ENCODE measurements at regions not wholly inside any gene's neighbourhood (a gene's known extent, or its start where the extent isn't known, plus 50 kb on each side); places are given as distances from the start of the nearest gene placed in this dataset.

DNA sequence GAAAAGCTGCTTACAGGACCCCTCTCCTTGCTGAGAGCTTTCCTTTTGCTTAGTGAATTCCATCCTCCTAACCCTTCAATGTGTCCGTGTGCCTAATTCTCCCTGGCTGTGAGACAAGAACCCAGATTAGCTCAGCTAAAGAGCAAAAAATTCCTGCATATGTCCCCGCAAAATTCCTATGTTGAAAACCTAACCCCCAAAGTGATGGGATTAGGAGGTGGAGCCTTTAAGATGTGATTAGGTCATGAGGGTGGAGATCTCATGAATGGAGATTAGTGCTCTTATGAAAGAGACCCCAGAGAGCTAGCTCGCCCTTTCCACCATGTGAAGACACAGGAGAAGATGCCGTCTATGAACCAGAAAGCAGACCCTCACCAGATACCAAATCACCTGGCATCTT lies 503.0 kb upstream of the DIAPH2 start:
- Histone ChIP-seq H3K36me3 (replicated peaks in 1 of 2; ENCODE audit: control insufficient read depth in 1 of 2, insufficient read depth in 2 of 2, low read length in 2 of 2) (no peaks in the 10 kb centered on the region), H3K9ac (ENCODE audit: insufficient read depth, low read depth, low read length) (no peak overlapping the region), H4K20me1 (ENCODE audit: insufficient read depth, low read length) (no peaks in the 10 kb centered on the region), H3K9me3 (ENCODE audit: low read length) (no peaks in the 10 kb centered on the region), H3K4me3 (replicated peaks in 1 of 3; ENCODE audit: insufficient read depth in 1 of 3, low read depth in 2 of 3, low read length in 3 of 3) (no peak overlapping the region), H3K27ac (ENCODE audit: extremely low read length, insufficient read depth, low read length) (no peak overlapping the region), H2AFZ (ENCODE audit: low read length) (no peak overlapping the region), H3K79me2 (ENCODE audit: insufficient read depth, low read length) (no peaks in the 10 kb centered on the region), H3K4me1 (ENCODE audit: insufficient read depth, low read length) (no peaks in the 10 kb centered on the region), H3K4me2 (ENCODE audit: low read depth, low read length) (no peak overlapping the region), H3K27me3 (ENCODE audit: control insufficient read depth in 1 of 2, insufficient read depth in 2 of 2, low read length in 2 of 2) (no peaks in the 10 kb centered on the region)
- TF ChIP-seq MIXL1 (CRISPR knock-in tag; IDR thresholded peaks at IDR 0.05) (no peak), ZNF569 (CRISPR knock-in tag; IDR thresholded peaks at IDR 0.05; ENCODE audit: borderline replicate concordance) (no peak), BATF2 (CRISPR knock-in tag; IDR thresholded peaks at IDR 0.05) (no peak), ZNF615 (CRISPR knock-in tag; IDR thresholded peaks at IDR 0.05; ENCODE audit: borderline replicate concordance) (no peak), MLLT10 (CRISPR knock-in tag; IDR thresholded peaks at IDR 0.05) (no peak), HNF4A (CRISPR knock-in tag; IDR thresholded peaks at IDR 0.05) (no peak), ZNF660 (CRISPR knock-in tag; IDR thresholded peaks at IDR 0.05; ENCODE audit: borderline replicate concordance, low read depth) (no peak), ZNF775 (CRISPR knock-in tag; IDR thresholded peaks at IDR 0.05; ENCODE audit: borderline replicate concordance) (no peak)
- TF ChIP-seq, protein P1, sequence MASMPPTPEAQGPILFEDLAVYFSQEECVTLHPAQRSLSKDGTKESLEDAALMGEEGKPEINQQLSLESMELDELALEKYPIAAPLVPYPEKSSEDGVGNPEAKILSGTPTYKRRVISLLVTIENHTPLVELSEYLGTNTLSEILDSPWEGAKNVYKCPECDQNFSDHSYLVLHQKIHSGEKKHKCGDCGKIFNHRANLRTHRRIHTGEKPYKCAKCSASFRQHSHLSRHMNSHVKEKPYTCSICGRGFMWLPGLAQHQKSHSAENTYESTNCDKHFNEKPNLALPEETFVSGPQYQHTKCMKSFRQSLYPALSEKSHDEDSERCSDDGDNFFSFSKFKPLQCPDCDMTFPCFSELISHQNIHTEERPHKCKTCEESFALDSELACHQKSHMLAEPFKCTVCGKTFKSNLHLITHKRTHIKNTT (CRISPR knock-in tag; IDR thresholded peaks at IDR 0.05), result no peak
- TF ChIP-seq, protein P2, sequence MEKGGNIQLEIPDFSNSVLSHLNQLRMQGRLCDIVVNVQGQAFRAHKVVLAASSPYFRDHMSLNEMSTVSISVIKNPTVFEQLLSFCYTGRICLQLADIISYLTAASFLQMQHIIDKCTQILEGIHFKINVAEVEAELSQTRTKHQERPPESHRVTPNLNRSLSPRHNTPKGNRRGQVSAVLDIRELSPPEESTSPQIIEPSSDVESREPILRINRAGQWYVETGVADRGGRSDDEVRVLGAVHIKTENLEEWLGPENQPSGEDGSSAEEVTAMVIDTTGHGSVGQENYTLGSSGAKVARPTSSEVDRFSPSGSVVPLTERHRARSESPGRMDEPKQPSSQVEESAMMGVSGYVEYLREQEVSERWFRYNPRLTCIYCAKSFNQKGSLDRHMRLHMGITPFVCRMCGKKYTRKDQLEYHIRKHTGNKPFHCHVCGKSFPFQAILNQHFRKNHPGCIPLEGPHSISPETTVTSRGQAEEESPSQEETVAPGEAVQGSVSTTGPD (CRISPR knock-in tag; IDR thresholded peaks at IDR 0.05), result no peak
- DNase-seq (ENCODE audit: low spot score), result no peak
- ATAC-seq, result no peak
- in situ Hi-C loops (cut with HindIII; ENCODE audit: extremely low pct_ligation_motif_present, low pct_unique_long_range_greater_than_20kb) (no loop called here), intact Hi-C loops (cut with micrococcal nuclease; ENCODE audit: unreplicated experiment) (no loop called here)
- ChIA-PET POLR2A (no interaction called here), CTCF (ENCODE audit: low intra/inter-chr PET ratio, low total read pairs) (no interaction called here)
- WGBS (ENCODE audit: low lambda C conversion rate), result 50% methylated on average over 2 of the region's 4 CpGs
- BruUV-seq (replicated peaks), result no TSS peak
- no peak for FAIRE-seq

Measured in HepG2 (cell line).